OCI-LY1 (cell line): ENCODE measurements at regions not wholly inside any gene's neighbourhood (a gene's known extent, or its start where the extent isn't known, plus 50 kb on each side); places are given as distances from the start of the nearest gene placed in this dataset.

Experiments
- H2AFZ ChIP-seq: fragments of 200-600 bp; sonication (generic), shearing (Covaris generic); 2 replicates; pipeline ENCODE4 v1.6.0; 2014; ENCODE audit warnings: antibody characterized with exemption, mild to moderate bottlenecking, low read length
- H3F3A ChIP-seq: fragments of 200-600 bp; sonication (generic), shearing (Covaris generic); 2 replicates; pipeline ENCODE4 v1.6.0; 2014; ENCODE audit warnings: mild to moderate bottlenecking, antibody characterized with exemption, low read length, moderate library complexity; ENCODE audit not compliant: insufficient read depth
- H3K27ac ChIP-seq: fragments of 200-600 bp; sonication (generic); 2 replicates; pipeline ENCODE4 v1.5.1; 2014; ENCODE audit warnings: low read length, mixed run types, mild to moderate bottlenecking, low read depth; ENCODE audit not compliant: poor library complexity, severe bottlenecking
- H3K27me3 ChIP-seq: fragments of 200-600 bp; sonication (generic); 2 replicates; pipeline ENCODE4 v1.6.0; 2014; ENCODE audit warnings: antibody characterized with exemption, mild to moderate bottlenecking, low read length, moderate library complexity; ENCODE audit not compliant: insufficient read depth
- H3K36me3 ChIP-seq: fragments of 200-600 bp; sonication (generic); 2 replicates; pipeline ENCODE4 v1.6.1; 2014; ENCODE audit warnings: mild to moderate bottlenecking, antibody characterized with exemption, low read length, moderate library complexity, mixed read lengths; ENCODE audit not compliant: insufficient read depth
- H3K4me1 ChIP-seq: fragments of 200-600 bp; sonication (generic); 2 replicates; pipeline ENCODE4 v1.5.1; 2014; ENCODE audit warnings: mild to moderate bottlenecking, low read length, moderate library complexity; ENCODE audit not compliant: insufficient read depth, severe bottlenecking
- H3K4me2 ChIP-seq: fragments of 200-600 bp; sonication (generic), shearing (Covaris generic); 2 replicates; pipeline ENCODE4 v1.6.1; 2014; ENCODE audit warnings: low read length
- H3K4me3 ChIP-seq: fragments of 200-600 bp; sonication (generic); 2 replicates; pipeline ENCODE4 v1.5.1; 2014; ENCODE audit warnings: low read length, low read depth, mild to moderate bottlenecking, mixed read lengths; ENCODE audit not compliant: poor library complexity, severe bottlenecking
- H3K79me2 ChIP-seq: fragments of 200-600 bp; shearing (Covaris generic); 2 replicates; pipeline ENCODE4 v1.6.1; 2016; ENCODE audit warnings: mixed run types, low read length, mixed read lengths; ENCODE audit not compliant: insufficient read depth
- H3K9ac ChIP-seq: fragments of 200-600 bp; sonication (generic), shearing (Covaris generic); 2 replicates; pipeline ENCODE4 v1.6.1; 2014; ENCODE audit warnings: mild to moderate bottlenecking, low read length, mixed read lengths
- H3K9me2 ChIP-seq: fragments of 200-600 bp; sonication (generic), shearing (Covaris generic); 2 replicates; pipeline ENCODE4 v1.6.1; 2014; ENCODE audit warnings: low read depth, mild to moderate bottlenecking, low read length, mixed read lengths
- H3K9me3 ChIP-seq: fragments of 200-600 bp; shearing (Covaris generic); 2 replicates; pipeline ENCODE4 v1.6.1; 2014; ENCODE audit warnings: low read length, mixed read lengths
- H4K20me1 ChIP-seq: fragments of 200-600 bp; sonication (generic), shearing (Covaris generic); 2 replicates; pipeline ENCODE4 v1.6.0; 2016; ENCODE audit warnings: mild to moderate bottlenecking, low read length; ENCODE audit not compliant: insufficient read depth
- CTCF ChIP-seq: fragments of 200-600 bp; sonication (generic), shearing (Covaris generic); IDR thresholded peaks from 2 replicates; pipeline ENCODE4 v1.5.1; 2017; ENCODE audit warnings: mild to moderate bottlenecking, antibody characterized with exemption, low read length, moderate library complexity, mixed read lengths
- EZH2 ChIP-seq: fragments of 200-600 bp; sonication (generic), shearing (Covaris generic); IDR thresholded peaks from 2 replicates; pipeline ENCODE4 v1.8.0; 2017; ENCODE audit warnings: borderline replicate concordance, mixed run types, mild to moderate bottlenecking, antibody characterized with exemption, low read length, moderate library complexity, mixed read lengths

GRCh38 chr13:47892374-47892773 is 108.7 kb downstream of the SUCLA2 start:
- H3K9me3 ChIP-seq: no peaks in the 10 kb centered on the region
- TF ChIP-seq CTCF (no peak), EZH2 (no peak)
- no peak overlapping the region for H3K27ac ChIP-seq
- no peak overlapping the region for H3K4me2 ChIP-seq
- H3K27me3 ChIP-seq: no peaks in the 10 kb centered on the region
- H3K9ac ChIP-seq: no peak overlapping the region
- H3K4me3 ChIP-seq: no peak overlapping the region
- no peak overlapping the region for H2AFZ ChIP-seq
- H3K4me1 ChIP-seq: no peaks in the 10 kb centered on the region
- H4K20me1 ChIP-seq: no peaks in the 10 kb centered on the region
- H3F3A ChIP-seq: no peaks in the 10 kb centered on the region
- no peaks in the 10 kb centered on the region for H3K36me3 ChIP-seq
- no peaks in the 10 kb centered on the region for H3K79me2 ChIP-seq
- no peaks in the 10 kb centered on the region for H3K9me2 ChIP-seq

- Histone ChIP-seq H2AFZ (no peak overlapping the region), H3K27ac (no peak overlapping the region), H3K9ac (no peak overlapping the region), H3F3A (no peaks in the 10 kb centered on the region), H3K79me2 (no peaks in the 10 kb centered on the region), H3K27me3 (no peaks in the 10 kb centered on the region), H3K36me3 (no peaks in the 10 kb centered on the region), H3K9me2 (no peaks in the 10 kb centered on the region), H3K4me1 (no peaks in the 10 kb centered on the region), H3K9me3 (no peaks in the 10 kb centered on the region), H4K20me1 (no peaks in the 10 kb centered on the region), H3K4me3 (no peak overlapping the region), H3K4me2 (no peak overlapping the region)
- no peak for TF ChIP-seq CTCF
- TF ChIP-seq EZH2: no peak
Observed at GRCh38 chr13:47890146-47890814, 110.8 kb downstream of the SUCLA2 start.

GRCh38 chr13:47886314-47886713 is 114.8 kb downstream of the SUCLA2 start:
- H3K9ac ChIP-seq: no peak overlapping the region
- H3K79me2 ChIP-seq: no peaks in the 10 kb centered on the region
- no peaks in the 10 kb centered on the region for H3K9me3 ChIP-seq
- H3K9me2 ChIP-seq: no peaks in the 10 kb centered on the region
- H2AFZ ChIP-seq: no peak overlapping the region
- no peaks in the 10 kb centered on the region for H3K4me1 ChIP-seq
- no peaks in the 10 kb centered on the region for H3K27me3 ChIP-seq
- H3K36me3 ChIP-seq: no peaks in the 10 kb centered on the region
- H4K20me1 ChIP-seq: no peaks in the 10 kb centered on the region
- H3K4me2 ChIP-seq: no peak overlapping the region
- no peak overlapping the region for H3K27ac ChIP-seq
- H3F3A ChIP-seq: no peaks in the 10 kb centered on the region
- TF ChIP-seq CTCF: no peak
- H3K4me3 ChIP-seq: no peak overlapping the region
